ENCODE measurements at regions not wholly inside any gene's neighbourhood (a gene's known extent, or its start where the extent isn't known, plus 50 kb on each side); places are given as distances from the start of the nearest gene placed in this dataset.

GRCh38 chr1:37233606-37234005, 199.3 kb upstream of the GRIK3 start:
- H3K27ac ChIP-seq: no peak overlapping the region

GRCh38 chr1:37234941-37235418, 200.7 kb upstream of the GRIK3 start:
- H3K4me3 ChIP-seq: no peak overlapping the region
- H3K27ac ChIP-seq: no peak overlapping the region

More at GRCh38 chr1:37233606-37234005, 199.3 kb upstream of the GRIK3 start:
- H3K4me3 ChIP-seq: no peak overlapping the region

DNA sequence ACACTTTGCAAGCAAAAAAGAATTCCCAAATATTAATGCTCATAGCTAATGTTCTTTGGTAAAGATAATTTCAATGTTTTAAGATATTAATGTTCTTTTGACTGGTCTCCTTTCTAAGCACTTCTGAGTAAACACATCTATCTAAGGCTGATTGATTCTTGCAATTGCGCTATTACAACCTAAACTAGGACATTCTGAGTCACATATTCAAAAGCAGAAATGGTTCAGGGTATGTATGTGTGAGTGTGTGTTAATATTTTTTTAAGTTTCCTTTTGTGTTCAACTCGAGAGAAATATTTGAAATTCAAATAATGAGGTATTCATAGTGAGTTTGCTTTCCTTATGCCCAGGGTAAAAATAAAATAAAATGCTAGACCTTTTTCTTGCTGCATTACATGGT, 203.6 kb upstream of the GRIK3 start:
- Histone ChIP-seq H3K27ac (no peak overlapping the region), H3K4me3 (no peak overlapping the region)

- H3K4me3 ChIP-seq: no peak overlapping the region
These were observed 204.3 kb upstream of the GRIK3 start for GRCh38 chr1:37238364-37239224.

DNA sequence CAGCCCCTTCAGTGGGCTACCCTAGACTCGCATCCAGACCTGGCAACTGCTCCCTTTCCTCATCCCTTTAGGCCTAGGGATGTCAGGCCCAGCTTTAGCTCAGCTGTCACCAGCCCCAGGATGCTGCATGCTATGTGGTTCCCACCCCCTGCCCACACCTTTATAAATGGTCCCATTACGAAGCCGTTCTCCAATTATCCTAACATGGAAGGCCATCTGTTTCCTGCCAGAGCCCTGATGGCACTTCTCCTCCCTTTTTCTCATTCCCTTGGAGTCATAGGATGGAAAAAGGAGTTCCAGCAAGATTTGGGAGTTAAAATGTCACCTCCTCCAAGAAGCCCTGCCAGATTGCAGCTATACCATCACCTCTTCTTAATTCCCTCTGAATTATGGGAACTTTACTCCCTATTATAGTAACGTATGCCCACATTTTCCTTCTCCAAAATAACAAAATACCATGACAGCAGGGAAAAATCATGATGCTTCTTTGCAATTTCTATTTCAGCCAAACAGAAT, 205.0 kb upstream of the GRIK3 start:
- Histone ChIP-seq H3K27ac (no peak overlapping the region), H3K4me3 (no peak overlapping the region)

More at GRCh38 chr1:37238364-37239224, 204.3 kb upstream of the GRIK3 start:
- no peak overlapping the region for H3K27ac ChIP-seq

DNA sequence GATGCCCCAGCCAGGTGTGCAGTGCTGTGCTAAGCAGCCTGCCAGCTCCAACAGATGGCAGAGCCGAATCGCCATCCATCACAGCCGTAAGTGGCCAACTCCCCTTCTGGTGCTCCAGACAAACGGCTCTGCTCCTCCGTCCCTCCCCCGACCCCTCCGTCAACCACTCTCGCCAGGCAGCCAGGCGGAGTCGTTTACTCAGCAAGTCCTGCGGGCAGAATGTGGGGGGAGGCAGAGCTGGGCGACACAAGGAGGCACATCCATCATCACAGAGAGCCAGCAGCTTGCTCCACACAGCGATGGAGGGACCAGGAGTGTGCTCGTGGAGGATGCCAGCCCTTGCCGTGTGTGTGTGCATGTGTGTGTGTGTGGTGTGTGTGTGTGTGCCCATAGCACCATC, 206.6 kb upstream of the GRIK3 start:
- no peak overlapping the region for H3K4me3 ChIP-seq
- no peak overlapping the region for H3K27ac ChIP-seq

DNA sequence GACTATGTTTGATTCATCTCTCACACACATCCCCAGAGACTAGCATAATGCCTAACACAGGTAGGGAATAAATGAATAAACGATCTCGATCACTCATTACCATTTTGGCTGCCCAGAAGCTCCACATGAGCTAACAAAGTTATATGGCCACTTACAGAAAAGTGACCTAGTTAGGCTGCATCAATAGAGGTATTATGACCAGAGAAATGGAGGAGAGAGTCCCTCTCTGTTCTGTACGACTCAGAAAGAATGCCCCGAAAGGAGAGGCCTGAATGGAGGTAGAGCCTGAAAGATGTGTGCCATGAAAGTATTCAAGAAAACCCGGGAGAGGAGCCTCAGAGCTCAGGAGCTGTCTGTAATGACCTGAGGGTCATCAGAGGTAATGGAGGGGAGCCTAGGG, 208.2 kb upstream of the GRIK3 start:
- Histone ChIP-seq H3K4me3 (no peak overlapping the region), H3K27ac (no peak overlapping the region)

- H3K4me3 ChIP-seq: no peak overlapping the region
These were observed 209.2 kb upstream of the GRIK3 start for GRCh38 chr1:37243368-37244082.

DNA sequence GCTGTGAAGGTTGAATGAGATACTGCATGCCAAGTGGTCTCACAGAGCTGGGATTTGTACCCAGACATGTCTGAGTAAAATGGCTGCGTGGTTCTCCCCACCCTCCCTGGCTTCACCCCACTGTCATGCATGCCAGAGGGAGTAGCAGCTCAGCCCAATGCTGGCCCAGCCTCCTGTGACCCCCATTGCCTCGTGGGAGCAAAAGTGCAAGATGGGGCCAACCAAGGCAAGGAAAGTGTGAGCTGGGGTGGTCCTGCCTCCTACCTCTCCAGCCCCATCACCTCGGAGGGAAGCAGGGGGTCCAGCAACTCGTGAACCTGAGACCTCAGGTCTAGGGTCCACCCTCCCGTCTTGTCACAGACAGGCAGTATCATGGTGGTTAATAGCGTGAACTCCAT, 209.8 kb upstream of the GRIK3 start:
- no peak overlapping the region for H3K4me3 ChIP-seq

More at GRCh38 chr1:37243368-37244082, 209.2 kb upstream of the GRIK3 start:
- no peak overlapping the region for H3K27ac ChIP-seq

DNA sequence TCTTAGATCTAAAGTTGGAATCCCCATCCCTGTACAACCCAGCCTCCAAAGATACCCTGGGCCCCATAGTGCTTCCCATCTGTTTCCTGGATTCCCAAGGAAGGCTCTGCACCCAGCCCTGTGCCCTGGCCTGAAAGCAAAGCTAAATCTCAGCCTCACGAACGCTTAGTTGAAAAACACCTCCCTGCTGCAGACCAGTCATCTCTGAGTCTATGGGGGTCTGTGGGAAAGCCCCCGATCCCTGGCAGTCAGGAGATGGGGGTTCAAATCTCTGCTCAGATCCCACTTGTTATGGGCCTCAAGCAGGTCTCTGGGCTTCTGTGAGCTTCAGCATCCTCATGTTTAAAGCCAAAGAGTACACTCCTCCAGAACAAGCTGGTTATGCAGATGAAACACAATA, 210.5 kb upstream of the GRIK3 start:
- no peak overlapping the region for H3K27ac ChIP-seq
- no peak overlapping the region for H3K4me3 ChIP-seq

More for the DNA sequence above, 209.8 kb upstream of the GRIK3 start:
- H3K27ac ChIP-seq: no peak overlapping the region

DNA sequence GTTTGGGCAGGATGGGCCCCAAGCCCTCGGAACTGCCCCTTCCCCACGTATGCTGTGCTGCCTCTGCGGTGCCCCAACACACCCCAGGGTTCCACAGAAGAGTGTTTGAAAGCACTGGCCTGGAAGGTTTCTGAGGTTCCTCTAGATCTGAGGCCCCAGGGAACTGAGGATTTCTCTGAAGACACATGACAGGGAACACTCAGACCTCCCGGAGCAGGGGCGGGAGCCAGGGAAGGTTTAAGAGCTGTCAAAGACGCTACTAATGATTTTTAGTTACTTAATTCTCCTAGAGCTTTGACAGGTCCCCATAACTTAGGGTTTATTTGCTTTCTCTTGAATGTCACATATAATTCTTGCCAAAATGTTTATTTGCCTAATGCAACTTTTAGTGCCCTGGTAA, 212.3 kb upstream of the GRIK3 start:
- H3K27ac ChIP-seq: no peak overlapping the region
- H3K4me3 ChIP-seq: no peak overlapping the region

DNA sequence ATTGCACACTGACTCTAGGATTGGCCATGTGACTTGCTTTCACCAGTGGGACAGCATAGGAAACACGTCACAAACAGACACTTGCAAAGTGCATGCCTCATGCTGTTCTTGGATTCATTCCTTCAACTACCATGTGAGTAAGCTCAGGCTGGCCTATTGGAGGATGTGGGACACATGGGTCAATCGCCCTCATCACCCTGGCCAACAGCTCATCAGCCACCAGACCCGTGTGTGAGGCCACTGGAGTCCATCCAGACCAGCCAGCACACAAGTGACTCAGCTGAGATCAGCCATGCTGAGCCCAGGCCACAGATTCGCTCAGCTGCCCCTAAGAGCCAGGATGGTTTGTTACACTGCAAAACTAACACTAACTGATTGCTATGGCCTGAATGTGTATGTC, 216.1 kb upstream of the GRIK3 start:
- no peak overlapping the region for H3K27ac ChIP-seq
- H3K4me3 ChIP-seq: no peak overlapping the region

- H3K4me3 ChIP-seq: no peak overlapping the region
- no peak overlapping the region for H3K27ac ChIP-seq
These were observed 219.1 kb upstream of the ZC3H12A start for GRCh38 chr1:37255136-37255795.

DNA sequence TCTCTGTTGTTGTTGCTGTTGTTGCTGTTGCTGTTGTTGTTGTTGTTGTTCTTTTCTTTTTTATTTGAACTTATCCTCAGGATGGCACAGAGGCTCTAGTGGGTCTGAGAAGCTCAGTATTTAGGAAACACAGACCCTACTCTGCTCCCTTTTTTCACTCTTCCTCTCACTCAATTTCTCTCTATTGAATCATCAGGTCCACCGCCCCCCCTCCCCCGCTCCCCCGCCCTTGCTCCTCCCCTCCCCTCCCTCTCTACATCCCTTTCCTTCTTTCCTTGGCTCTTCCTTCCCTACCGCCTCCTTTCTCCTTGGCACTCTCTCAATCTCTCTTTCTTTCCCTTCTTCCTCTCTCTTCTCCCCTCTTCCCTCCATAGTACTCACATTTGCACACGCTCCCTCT, 218.5 kb upstream of the ZC3H12A start:
- Histone ChIP-seq H3K4me3 (no peak overlapping the region), H3K27ac (no peak overlapping the region)

DNA sequence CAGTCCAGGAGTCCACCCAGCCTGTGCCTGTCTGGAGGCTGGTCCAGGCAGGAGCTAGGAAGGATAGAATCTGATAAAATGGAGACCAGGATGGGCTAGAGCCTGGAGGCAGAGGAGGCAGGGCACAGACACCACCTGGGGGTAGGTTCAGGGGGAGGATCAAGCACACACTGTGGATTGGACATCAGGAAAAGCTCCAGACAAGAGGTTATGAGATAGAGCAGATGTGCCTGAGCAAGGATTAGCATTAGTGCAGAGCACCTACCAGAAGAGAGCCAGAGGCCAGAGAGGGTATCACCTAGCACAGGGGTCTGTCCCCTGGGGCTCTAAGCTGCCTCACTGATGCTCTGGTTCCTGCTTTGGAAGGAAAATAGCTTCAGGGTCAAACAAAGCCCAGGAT, 216.7 kb upstream of the ZC3H12A start:
- H3K4me3 ChIP-seq: no peak overlapping the region
- no peak overlapping the region for H3K27ac ChIP-seq

DNA sequence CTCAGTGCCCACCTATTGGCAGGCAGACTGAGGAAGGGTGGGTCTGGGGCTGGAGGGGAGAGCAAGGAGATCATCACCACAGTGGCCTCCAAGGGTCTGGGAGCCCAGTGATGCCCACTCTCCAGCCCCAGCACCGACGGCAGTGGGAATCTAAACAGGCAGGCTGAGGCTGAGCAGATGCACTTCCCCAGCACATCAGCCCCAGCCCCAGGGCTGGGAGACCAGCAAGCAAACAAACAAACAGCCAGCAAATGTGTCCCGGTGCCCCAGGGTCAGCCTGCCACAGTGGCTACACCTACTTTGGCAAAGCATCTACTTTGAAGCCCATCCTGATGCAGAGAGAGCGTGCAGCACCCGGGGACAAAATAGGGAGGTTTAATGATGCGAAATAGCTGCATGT, 216.3 kb upstream of the ZC3H12A start:
- H3K27ac ChIP-seq: no peak overlapping the region
- H3K4me3 ChIP-seq: no peak overlapping the region

- no peak overlapping the region for H3K4me3 ChIP-seq
- no peak overlapping the region for H3K27ac ChIP-seq
These were observed 215.4 kb upstream of the ZC3H12A start for GRCh38 chr1:37259019-37259418.

DNA sequence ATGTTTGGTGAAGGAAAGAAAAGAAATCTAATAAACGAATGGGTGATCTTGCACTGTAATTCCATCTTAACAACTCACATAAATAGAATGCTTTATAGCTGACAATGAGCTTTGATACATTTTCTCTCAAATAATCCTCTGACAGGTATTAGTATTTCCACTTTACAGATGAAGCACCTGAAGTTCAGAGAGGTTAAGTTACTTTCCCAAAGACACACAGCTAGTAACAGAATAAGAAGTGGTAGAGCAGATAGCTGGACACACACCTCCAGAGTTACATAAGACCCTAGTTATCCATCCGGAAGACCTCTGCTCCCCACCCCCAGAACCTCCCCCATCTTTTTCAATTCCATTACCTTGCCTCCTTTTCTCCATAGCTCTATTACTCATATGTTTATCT, 213.3 kb upstream of the ZC3H12A start:
- Histone ChIP-seq H3K27ac (no peak overlapping the region), H3K4me3 (no peak overlapping the region)

DNA sequence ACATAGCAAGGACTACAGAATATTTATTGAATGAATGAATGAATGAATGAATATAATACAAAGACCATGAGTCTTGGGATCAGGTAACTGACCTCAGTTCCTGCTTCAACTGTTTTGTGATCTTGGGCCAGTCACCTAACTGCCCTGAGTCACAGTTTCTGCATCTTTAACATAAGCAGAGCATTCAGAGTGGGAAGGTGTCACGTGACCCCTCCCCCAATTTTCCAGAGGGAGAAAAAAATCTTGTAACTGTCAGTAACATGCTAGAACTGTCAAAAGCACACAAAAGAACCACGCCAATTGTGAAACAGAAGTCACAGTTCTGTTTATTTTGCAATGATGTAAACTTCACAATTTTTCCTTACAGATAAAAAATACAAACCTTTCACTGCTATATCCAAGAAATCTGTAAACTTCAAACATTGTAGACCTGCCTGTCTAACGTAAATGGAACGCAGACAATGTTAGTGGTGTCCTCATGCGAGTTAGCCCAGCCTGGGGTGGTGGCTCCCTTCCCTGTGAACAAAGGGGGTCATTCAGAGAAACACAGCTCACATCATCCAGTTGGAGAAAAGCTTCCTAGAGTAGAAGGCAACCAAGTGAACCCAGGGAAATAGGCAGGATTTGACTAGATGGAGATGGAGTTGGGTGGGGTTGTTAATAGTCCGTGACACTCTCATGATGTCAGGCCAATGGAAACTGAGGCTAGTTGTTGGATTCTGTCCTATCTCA, 211.8 kb upstream of the ZC3H12A start:
- Histone ChIP-seq H3K4me3 (no peak overlapping the region), H3K27ac (no peak overlapping the region)

GRCh38 chr1:37265156-37265555, 209.2 kb upstream of the ZC3H12A start:
- Histone ChIP-seq H3K27ac (no peak overlapping the region), H3K4me3 (no peak overlapping the region)
